Fibroblast of villous mesenchyme (primary cell): ENCODE measurements at regions not wholly inside any gene's neighbourhood (a gene's known extent, or its start where the extent isn't known, plus 50 kb on each side); places are given as distances from the start of the nearest gene placed in this dataset.

Experiments
- DNase-seq: peaks from one replicate; pipeline ENCODE4 v3.0.0-alpha.2; 2010; ENCODE audit warnings: low read depth
- H3K4me3 ChIP-seq: 2 replicates; pipeline ENCODE4 v1.5.1; 2011; ENCODE audit warnings: low read depth, mild to moderate bottlenecking, low read length
- TF ChIP-seq, protein P1 (sequence below): IDR thresholded peaks from 2 replicates; pipeline ENCODE4 v1.5.1; 2012; ENCODE audit warnings: low read depth, mild to moderate bottlenecking, low read length; ENCODE audit not compliant: insufficient read depth

DNA sequence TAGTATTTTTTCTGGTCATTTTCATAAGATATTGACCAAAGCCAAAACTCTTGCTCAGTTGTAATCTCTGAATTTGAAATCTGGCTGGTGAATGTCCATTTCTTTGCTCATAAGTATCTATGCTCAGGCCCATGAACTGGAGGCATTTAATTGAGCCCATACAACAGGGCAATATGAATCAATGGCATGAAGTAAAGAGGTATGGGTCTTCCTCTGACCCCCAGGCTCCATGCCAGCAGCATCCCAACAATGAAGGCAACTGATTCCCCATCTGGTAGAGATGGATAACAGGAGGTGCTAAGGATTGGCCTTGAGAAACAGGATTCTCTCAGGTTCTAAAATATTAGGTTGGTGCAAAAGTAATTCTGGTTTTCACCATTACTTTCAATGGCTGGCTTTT, 330.8 kb downstream of the LIG4 start:
- H3K4me3 ChIP-seq = no peak overlapping the region
- DNase-seq = no peak
- TF ChIP-seq, protein P1, sequence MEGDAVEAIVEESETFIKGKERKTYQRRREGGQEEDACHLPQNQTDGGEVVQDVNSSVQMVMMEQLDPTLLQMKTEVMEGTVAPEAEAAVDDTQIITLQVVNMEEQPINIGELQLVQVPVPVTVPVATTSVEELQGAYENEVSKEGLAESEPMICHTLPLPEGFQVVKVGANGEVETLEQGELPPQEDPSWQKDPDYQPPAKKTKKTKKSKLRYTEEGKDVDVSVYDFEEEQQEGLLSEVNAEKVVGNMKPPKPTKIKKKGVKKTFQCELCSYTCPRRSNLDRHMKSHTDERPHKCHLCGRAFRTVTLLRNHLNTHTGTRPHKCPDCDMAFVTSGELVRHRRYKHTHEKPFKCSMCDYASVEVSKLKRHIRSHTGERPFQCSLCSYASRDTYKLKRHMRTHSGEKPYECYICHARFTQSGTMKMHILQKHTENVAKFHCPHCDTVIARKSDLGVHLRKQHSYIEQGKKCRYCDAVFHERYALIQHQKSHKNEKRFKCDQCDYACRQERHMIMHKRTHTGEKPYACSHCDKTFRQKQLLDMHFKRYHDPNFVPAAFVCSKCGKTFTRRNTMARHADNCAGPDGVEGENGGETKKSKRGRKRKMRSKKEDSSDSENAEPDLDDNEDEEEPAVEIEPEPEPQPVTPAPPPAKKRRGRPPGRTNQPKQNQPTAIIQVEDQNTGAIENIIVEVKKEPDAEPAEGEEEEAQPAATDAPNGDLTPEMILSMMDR = no peak

DNA sequence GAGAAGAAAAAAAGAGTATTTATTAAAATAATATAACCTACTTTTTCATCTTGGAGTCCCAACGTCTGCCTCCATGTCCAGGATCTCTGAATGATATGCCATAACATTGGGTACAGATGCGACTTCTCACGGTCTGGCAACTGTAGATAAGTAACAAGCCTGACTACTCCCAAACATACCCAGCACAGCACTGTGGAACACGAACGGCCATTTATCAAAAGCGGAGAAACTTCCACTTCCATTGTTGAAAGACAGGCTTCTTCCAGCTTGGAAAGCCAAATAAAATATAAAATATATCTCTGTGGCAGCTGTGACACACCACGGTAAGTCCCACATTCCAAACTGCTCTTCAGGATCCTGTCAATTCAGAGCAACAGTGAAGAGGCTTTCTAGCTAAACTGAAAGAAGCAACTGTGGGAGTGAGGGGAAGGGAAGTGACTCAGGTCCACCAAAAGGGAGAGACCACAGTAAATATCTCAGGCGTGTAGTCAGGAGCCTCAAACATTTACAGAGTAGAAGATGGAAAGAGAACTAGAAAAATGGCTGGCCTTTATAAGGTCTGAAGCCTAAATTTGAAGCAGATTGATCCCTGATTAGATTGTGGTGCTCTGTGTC, 331.7 kb downstream of the LIG4 start:
- TF ChIP-seq, protein P1 = no peak
- peak; percentile 40 for DNase-seq
- H3K4me3 ChIP-seq = no peak overlapping the region

DNA sequence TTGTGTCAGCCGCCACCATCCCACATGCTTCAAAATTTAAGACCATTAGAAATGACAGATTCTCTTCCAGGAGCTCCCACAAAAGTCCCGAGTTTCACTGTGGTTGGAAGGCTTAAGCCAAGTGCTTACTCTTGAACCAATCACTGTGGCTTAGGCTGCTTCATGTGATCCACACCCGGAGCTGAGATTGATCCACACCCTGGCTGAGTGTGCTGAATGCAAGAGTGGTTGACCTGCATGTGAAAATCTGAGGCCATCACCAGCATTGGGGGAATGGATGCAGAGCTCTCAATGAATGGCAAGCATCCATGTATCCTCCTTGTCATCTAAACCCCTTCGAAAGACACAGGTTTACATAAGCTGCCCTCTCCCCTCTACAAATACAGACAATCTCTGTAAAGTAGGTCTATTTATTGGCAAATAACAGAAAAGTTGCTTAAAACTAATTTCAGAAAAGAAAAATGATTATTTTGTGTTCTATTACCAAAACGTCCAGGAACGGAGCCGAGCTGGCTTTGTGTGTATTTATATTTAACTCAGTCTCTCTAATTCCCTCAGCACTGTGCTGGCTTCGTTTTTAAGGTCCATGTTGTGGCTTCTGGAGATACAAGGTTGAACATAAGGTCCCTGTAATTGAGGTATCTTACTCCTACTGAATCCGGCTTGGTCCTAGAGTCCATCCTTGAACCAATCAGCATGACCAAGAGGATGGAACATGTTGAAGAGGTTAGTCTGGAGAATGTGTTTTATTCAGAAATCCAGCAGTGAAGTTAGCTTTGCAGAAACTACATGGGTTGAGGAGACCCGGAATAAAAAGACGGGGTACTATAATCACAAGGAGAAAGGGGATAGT, 332.4 kb downstream of the LIG4 start:
- DNase-seq = no peak
- no peak overlapping the region for H3K4me3 ChIP-seq
- TF ChIP-seq, protein P1 = no peak

DNA sequence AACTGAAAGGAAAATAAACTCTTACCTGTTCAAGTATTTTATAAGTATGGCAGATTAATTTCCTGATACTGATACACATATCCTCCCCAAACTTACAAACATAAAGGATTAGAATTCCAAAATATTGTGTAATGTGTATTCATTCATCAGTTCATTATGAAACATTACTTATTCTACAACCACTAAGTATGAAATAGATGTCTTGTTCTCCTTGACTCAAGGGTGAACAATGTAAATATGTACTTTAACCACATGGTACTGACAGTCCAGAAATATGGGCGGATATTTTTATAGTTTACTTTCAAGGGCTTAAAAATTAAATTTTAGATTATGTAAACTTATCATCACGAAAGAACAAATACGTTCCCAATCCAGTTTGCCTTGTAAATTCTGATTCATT, 334.0 kb downstream of the LIG4 start:
- TF ChIP-seq, protein P1 = no peak
- no peak overlapping the region for H3K4me3 ChIP-seq
- DNase-seq = peak; percentile 38

DNA sequence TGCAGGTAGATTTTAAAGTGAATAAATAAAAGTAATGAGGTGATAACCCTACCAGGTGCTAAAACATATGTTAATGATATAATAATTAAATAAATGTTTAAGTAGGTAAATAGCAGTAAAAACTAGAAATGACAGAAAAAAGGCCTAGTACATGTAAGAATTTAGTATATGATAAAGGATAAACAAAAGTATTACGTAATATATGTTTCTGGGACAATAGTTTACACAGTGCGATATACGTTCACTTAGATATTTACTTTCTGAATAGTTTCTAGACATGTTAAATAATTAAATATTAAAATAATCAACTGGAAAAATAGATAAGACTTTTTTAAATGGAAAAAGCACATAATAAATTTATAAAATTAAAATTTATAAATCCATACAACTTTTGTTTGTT, 340.9 kb downstream of the LIG4 start:
- H3K4me3 ChIP-seq = no peak overlapping the region

DNA sequence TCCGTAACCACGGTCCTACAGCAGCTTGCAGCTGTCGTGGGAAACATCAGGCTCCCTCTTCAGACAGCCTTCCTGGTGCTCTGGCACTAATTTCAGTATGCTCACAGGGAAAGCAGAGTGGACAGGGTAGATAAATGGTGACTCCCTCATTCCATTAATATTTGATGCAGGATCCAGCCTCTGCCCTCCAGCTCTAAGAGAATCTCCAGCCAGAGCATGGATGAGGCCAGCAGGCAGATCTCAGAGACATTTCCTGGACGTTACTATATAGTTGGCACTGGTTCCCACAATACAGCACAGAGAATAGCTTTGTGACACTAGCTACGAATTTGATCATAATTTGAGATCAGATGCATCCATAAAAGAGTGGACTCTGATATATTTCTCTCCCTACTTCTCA, 341.4 kb downstream of the LIG4 start:
- DNase-seq = no peak
- no peak overlapping the region for H3K4me3 ChIP-seq
- TF ChIP-seq, protein P1 = no peak

More for the DNA sequence above, 340.9 kb downstream of the LIG4 start:
- TF ChIP-seq, protein P1 = no peak
- no peak for DNase-seq
